IMR-90 (cell line): ENCODE measurements at regions not wholly inside any gene's neighbourhood (a gene's known extent, or its start where the extent isn't known, plus 50 kb on each side); places are given as distances from the start of the nearest gene placed in this dataset.

Experiments used
- ATAC-seq: fragments of 200-7000 bp; cut with Tn5 transposase; 2 replicates; pipeline ENCODE4 v1.9.1; 2020; ENCODE audit warnings: low read depth, mild to moderate bottlenecking, moderate library complexity
- BruUV-seq: library from RNA; stranded (reverse); fragments of 400-500 nt; replicated peaks from 2 replicates; lab custom pipeline; 2021; lab: Mats Ljungman, UMichigan
- CTCF ChIA-PET: fragments of 300-600 bp; formaldehyde crosslinking; extraction: SDS; loops from one replicate; lab custom pipeline; 2021; ENCODE audit warnings: antibody characterized with exemption; lab: Yijun Ruan, JAX
- POLR2A ChIA-PET: fragments of 300-600 bp; sonication (Branson Sonifier 250); formaldehyde crosslinking; loops from one replicate; lab custom pipeline; 2022; ENCODE audit warnings: antibody characterized with exemption; ENCODE audit not compliant: unreplicated experiment; lab: Charles Lee
- DNase-seq: peaks from one replicate; pipeline ENCODE4 v3.0.0; 2013
- H2AFZ ChIP-seq: replicated peaks from 2 replicates; pipeline ENCODE3; 2013; ENCODE audit warnings: low read length, mild to moderate bottlenecking; ENCODE audit not compliant: poor library complexity
- H2AK5ac ChIP-seq: 2 replicates; pipeline ENCODE4 v1.6.1; 2013; ENCODE audit warnings: low read depth, low read length, inconsistent platforms
- H2AK9ac ChIP-seq: replicated peaks from 2 replicates; pipeline ENCODE3; 2013; ENCODE audit warnings: mild to moderate bottlenecking, low read depth, low read length, moderate library complexity; ENCODE audit not compliant: poor library complexity
- H2BK120ac ChIP-seq: 2 replicates; pipeline ENCODE4 v1.6.1; 2013; ENCODE audit warnings: low read depth, low read length, inconsistent platforms
- H2BK15ac ChIP-seq: 3 replicates; pipeline ENCODE4 v1.6.1; 2013; ENCODE audit warnings: low read depth, low read length, inconsistent platforms
- H2BK20ac ChIP-seq: 2 replicates; pipeline ENCODE4 v1.6.1; 2013; ENCODE audit warnings: low read depth, mild to moderate bottlenecking, inconsistent platforms, low read length, moderate library complexity
- H2BK5ac ChIP-seq: 2 replicates; pipeline ENCODE4 v1.6.1; 2013; ENCODE audit warnings: mild to moderate bottlenecking, low read depth, low read length, inconsistent platforms; ENCODE audit not compliant: poor library complexity, severe bottlenecking
- H3K14ac ChIP-seq: replicated peaks from 2 replicates; pipeline ENCODE4 v1.6.1; 2013; ENCODE audit warnings: low read depth, low read length, inconsistent platforms
- H3K18ac ChIP-seq: 2 replicates; pipeline ENCODE4 v1.6.1; 2013; ENCODE audit warnings: low read depth, low read length, control low read depth
- H3K23ac ChIP-seq: 2 replicates; pipeline ENCODE4 v1.6.1; 2013; ENCODE audit warnings: low read depth, low read length, inconsistent platforms
- H3K27ac ChIP-seq: 2 replicates; pipeline ENCODE4 v1.5.1; 2013; ENCODE audit warnings: mild to moderate bottlenecking, control low read depth, low read length; ENCODE audit not compliant: insufficient read depth
- H3K27me3 ChIP-seq: 2 replicates; pipeline ENCODE4 v1.6.1; 2013; ENCODE audit warnings: low read length; ENCODE audit not compliant: control insufficient read depth, insufficient read depth
- H3K36me3 ChIP-seq: 2 replicates; pipeline ENCODE4 v1.6.1; 2013; ENCODE audit warnings: low read length, mixed read lengths; ENCODE audit not compliant: control insufficient read depth, insufficient read depth
- H3K4ac ChIP-seq: 2 replicates; pipeline ENCODE4 v1.6.1; 2013; ENCODE audit warnings: low read depth, low read length, inconsistent platforms
- H3K4me1 ChIP-seq: 2 replicates; pipeline ENCODE4 v1.6.1; 2013; ENCODE audit warnings: low read length, mixed read lengths; ENCODE audit not compliant: control insufficient read depth, insufficient read depth
- H3K4me2 ChIP-seq: 2 replicates; pipeline ENCODE4 v1.6.1; 2013; ENCODE audit warnings: low read depth, mild to moderate bottlenecking, control low read depth, low read length, moderate library complexity
- H3K4me3 ChIP-seq: 2 replicates; pipeline ENCODE4 v1.5.1; 2013; ENCODE audit warnings: low read depth, mild to moderate bottlenecking, control low read depth, low read length, moderate library complexity; ENCODE audit not compliant: insufficient read depth
- H3K56ac ChIP-seq: 2 replicates; pipeline ENCODE4 v1.6.1; 2013; ENCODE audit warnings: low read length, inconsistent platforms; ENCODE audit not compliant: insufficient read depth; ENCODE audit errors: extremely low read depth
- H3K79me1 ChIP-seq, 2 experiments: 2 replicates each; pipeline ENCODE4 v1.6.1; 2013; ENCODE audit warnings: low read length in 2 of 2, inconsistent platforms in 1 of 2, low read depth in 1 of 2
- H3K9ac ChIP-seq: 2 replicates; pipeline ENCODE4 v1.6.1; 2013; ENCODE audit warnings: low read depth, low read length, control low read depth
- H3K9me1 ChIP-seq: 2 replicates; pipeline ENCODE4 v1.6.1; 2013; ENCODE audit warnings: low read length, inconsistent platforms; ENCODE audit not compliant: insufficient read depth
- H3K9me3 ChIP-seq: 2 replicates; pipeline ENCODE4 v1.6.1; 2013; ENCODE audit warnings: low read length; ENCODE audit not compliant: control insufficient read depth, insufficient read depth
- H4K20me1 ChIP-seq: 2 replicates; pipeline ENCODE4 v1.6.1; 2013; ENCODE audit warnings: low read length, inconsistent platforms; ENCODE audit not compliant: insufficient read depth
- H4K5ac ChIP-seq: 2 replicates; pipeline ENCODE4 v1.6.1; 2013; ENCODE audit warnings: mild to moderate bottlenecking, low read depth, low read length, control low read depth
- H4K8ac ChIP-seq, 2 experiments: 2 replicates each; pipeline ENCODE4 v1.6.1; 2013; ENCODE audit warnings: low read depth in 2 of 2, low read length in 2 of 2, control low read depth in 1 of 2, inconsistent platforms in 1 of 2
- H4K91ac ChIP-seq: 2 replicates; pipeline ENCODE4 v1.6.1; 2013; ENCODE audit warnings: low read depth, low read length, inconsistent platforms; ENCODE audit not compliant: insufficient read depth
- CEBPB ChIP-seq: IDR thresholded peaks from 2 replicates; pipeline ENCODE4 v1.6.1; 2012; ENCODE audit warnings: low read depth, low read length, improper control_type of control experiment
- RFX5 ChIP-seq: IDR thresholded peaks from 2 replicates; pipeline ENCODE4 v1.8.0; 2012; ENCODE audit warnings: low read depth, mild to moderate bottlenecking, low read length, moderate library complexity
- WGBS, 2 experiments: methylation state at CpG; one replicate each; pipeline versions ENCODE4 v1.1.5 to v1.1.7; 2013; ENCODE audit warnings: missing lambda C conversion rate in 2 of 2; ENCODE audit not compliant: insufficient read length in 1 of 2; ENCODE audit errors: extremely low coverage in 2 of 2; 5-methylcytosine and 5-hydroxymethylcytosine counted together
- dilution Hi-C: fragments of 300-500 bp; cut with HindIII; formaldehyde crosslinking; loops from one replicate; pipeline ENCODE4 v1.14.3; 2018; ENCODE audit warnings: low sequenced_read_pairs; ENCODE audit not compliant: unreplicated experiment
- in situ Hi-C: fragments of 300-500 bp; cut with MboI; formaldehyde crosslinking; loops from 3 replicates; pipeline ENCODE4 v1.14.3; 2019; ENCODE audit warnings: low sequenced_read_pairs, inconsistent platforms, mixed read lengths
- intact Hi-C: fragments of 100-400 bp; cut with micrococcal nuclease; formaldehyde crosslinking; loops from 2 replicates; pipeline ENCODE4 v1.10.0; 2022
- TF ChIP-seq, protein P1 (sequence below): fragments of 150-350 bp; IDR thresholded peaks from 2 replicates; pipeline ENCODE4 v1.6.1; 2016; ENCODE audit warnings: low read depth, mild to moderate bottlenecking, low read length, moderate library complexity, borderline replicate concordance

DNA sequence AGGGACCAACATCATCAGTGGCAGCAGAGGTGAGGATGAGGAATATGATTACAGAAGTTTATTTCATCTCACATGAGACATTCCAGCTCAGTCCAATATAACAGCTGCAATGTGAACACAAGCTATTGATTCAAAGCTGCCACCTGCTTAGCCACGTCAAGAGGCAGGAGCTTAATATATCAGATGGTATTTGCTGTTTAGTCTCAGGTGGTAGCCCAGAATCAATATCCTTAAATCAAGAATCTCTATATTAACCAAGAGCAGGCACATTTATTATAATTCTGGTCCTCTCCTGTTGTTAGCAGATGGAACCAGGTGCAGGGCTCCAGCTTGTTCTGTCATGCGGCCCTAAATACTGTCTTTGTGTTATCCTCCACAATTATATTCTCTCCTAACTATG, 431.6 kb downstream of the ICE1 start:
- Histone ChIP-seq H3K23ac (no peak overlapping the region), H3K27ac (no peak overlapping the region), H4K20me1 (no peaks in the 10 kb centered on the region), H3K4me1 (no peaks in the 10 kb centered on the region), H2BK20ac (no peak overlapping the region), H3K4ac (no peak overlapping the region), H3K9ac (no peak overlapping the region), H3K27me3 (no peaks in the 10 kb centered on the region), H3K9me1 (no peaks in the 10 kb centered on the region), H3K9me3 (peaks cover 11% of the 10 kb centered on the region), H3K36me3 (no peaks in the 10 kb centered on the region), H4K91ac (no peak overlapping the region), H3K56ac (no peak overlapping the region), H3K18ac (no peak overlapping the region), H2BK5ac (no peak overlapping the region), H2AK5ac (no peak overlapping the region), H2BK15ac (no peak overlapping the region), H3K79me1 (no peaks in the 10 kb centered on the region), H2AK9ac (no peak overlapping the region), H3K14ac (no peak overlapping the region), H4K8ac (no peak overlapping the region), H2BK120ac (no peak overlapping the region), H4K5ac (no peak overlapping the region), H3K4me3 (no peak overlapping the region), H2AFZ (no peak overlapping the region), H3K4me2 (no peak overlapping the region)
- ChIA-PET CTCF (interaction anchor here (0.6 kb wide), 1 partner anchor 25 kb away, joined by 3 read pairs; no protein-coding TSS in a partner anchor), POLR2A (no interaction called here)
- no TSS peak for BruUV-seq
- ATAC-seq (no peak), DNase-seq (no peak)
- WGBS, 2 experiments, result no CpG with 5 or more reads among the region's 2 CpGs
- dilution Hi-C loops (no loop called here), in situ Hi-C loops (no loop called here), intact Hi-C loops (no loop called here)
- TF ChIP-seq RFX5, result no peak
- TF ChIP-seq CEBPB, result no peak
- TF ChIP-seq, protein P1, sequence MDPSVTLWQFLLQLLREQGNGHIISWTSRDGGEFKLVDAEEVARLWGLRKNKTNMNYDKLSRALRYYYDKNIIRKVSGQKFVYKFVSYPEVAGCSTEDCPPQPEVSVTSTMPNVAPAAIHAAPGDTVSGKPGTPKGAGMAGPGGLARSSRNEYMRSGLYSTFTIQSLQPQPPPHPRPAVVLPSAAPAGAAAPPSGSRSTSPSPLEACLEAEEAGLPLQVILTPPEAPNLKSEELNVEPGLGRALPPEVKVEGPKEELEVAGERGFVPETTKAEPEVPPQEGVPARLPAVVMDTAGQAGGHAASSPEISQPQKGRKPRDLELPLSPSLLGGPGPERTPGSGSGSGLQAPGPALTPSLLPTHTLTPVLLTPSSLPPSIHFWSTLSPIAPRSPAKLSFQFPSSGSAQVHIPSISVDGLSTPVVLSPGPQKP, result no peak
